ENCODE measurements at regions not wholly inside any gene's neighbourhood (a gene's known extent, or its start where the extent isn't known, plus 50 kb on each side); places are given as distances from the start of the nearest gene placed in this dataset.
"Not testable (repeated sequence)": the region's sequence is repeated elsewhere in the genome, so short reads cannot be mapped to it uniquely, and the experiment has no call there.

DNA sequence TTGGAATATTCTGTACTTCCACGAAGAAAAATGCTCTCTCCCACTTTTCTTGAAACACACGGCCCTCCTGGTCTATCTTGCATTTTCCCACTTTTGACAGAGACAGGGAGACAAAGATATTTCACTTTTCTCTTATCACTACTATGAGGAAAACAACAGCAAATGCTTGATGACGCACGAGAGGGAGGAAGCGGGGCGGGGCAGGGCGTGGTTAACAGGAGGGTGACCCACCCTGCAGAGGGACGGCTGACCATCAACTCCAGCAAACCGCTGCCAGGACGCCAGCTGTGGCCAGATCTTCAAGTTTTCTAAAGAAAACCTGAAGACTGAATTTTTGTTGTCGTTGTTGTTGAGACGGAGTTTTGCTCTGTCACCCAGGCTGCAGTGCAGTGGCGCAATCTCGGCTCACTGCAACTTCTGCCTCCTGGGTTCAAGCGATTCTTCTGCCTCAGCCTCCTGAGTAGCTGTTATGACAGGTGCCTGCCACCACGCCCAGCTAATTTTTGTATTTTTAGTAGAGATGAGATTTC lies 63.8 kb downstream of the NSUN5 start:
- not testable (repeated sequence) for H3K27ac ChIP-seq (ENCODE audit: low read depth, low read length); H3K4me1 ChIP-seq (ENCODE audit: control insufficient read depth, low read length); H3K9me3 ChIP-seq (ENCODE audit: control insufficient read depth, insufficient read depth, low read length); H4K20me1 ChIP-seq (ENCODE audit: control insufficient read depth, insufficient read depth, low read depth, low read length); H3K79me2 ChIP-seq (ENCODE audit: control insufficient read depth, low read length); H3K9me2 ChIP-seq (replicated peaks; ENCODE audit: control insufficient read depth, low read length); H3K36me3 ChIP-seq (ENCODE audit: control insufficient read depth, low read length); H3K4me2 ChIP-seq (ENCODE audit: low read length); H3K4me3 ChIP-seq (ENCODE audit: low read length); H3K27me3 ChIP-seq (ENCODE audit: control insufficient read depth, low read length); H3F3A ChIP-seq (ENCODE audit: control insufficient read depth, insufficient read depth)

DNA sequence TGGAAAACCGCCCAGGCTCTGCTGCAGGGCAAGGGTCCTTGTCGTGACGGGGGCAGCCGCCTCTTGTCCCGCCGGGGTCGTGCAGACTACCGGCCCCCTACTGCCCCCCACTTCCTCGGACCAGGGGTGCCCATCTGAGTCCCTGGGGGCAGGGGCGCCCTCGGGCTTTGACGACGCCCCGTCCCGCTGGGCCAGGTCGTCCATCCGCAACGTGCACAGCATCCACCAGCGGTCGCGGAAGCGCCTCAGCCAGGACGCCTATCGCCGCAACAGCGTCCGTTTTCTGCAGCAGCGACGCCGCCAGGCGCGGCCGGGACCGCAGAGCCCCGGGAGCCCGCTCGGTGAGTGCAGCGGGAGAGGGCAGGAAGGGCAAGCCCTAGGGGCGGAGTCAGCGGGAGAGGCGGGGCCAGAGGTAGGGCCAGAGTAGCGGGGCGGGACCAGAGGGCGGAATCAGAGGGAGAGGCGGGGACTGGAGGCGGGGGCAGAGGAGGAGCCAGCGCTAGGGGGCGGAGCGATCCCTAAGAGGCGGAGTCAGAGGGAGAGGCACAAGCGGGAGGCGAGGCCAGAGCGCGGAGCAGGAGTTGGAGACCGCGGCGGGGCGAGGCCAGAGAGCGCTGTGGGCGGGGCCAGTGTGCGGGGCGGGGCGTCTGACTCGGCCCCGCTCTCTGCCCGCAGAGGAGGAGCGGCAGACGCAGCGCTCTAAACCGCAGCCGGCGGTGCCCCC lies 73.5 kb downstream of the NSUN5 start:
- H3K27ac ChIP-seq (ENCODE audit: low read depth, low read length); H3K36me3 ChIP-seq (ENCODE audit: control insufficient read depth, low read length); H3K9me3 ChIP-seq (ENCODE audit: control insufficient read depth, insufficient read depth, low read length); H3K79me2 ChIP-seq (ENCODE audit: control insufficient read depth, low read length); H3F3A ChIP-seq (ENCODE audit: control insufficient read depth, insufficient read depth); H4K20me1 ChIP-seq (ENCODE audit: control insufficient read depth, insufficient read depth, low read depth, low read length); H3K9me2 ChIP-seq (replicated peaks; ENCODE audit: control insufficient read depth, low read length); H3K27me3 ChIP-seq (ENCODE audit: control insufficient read depth, low read length): not testable (repeated sequence)
- peaks cover 11% of the 10 kb centered on the region for H3K4me1 ChIP-seq (ENCODE audit: control insufficient read depth, low read length)
- peak overlapping the region; percentile 43; the same call in 1 of the 2 replicates for H3K4me2 ChIP-seq (ENCODE audit: low read length)
- peak overlapping the region; percentile 35; the same call in 1 of the 2 replicates for H3K4me3 ChIP-seq (ENCODE audit: low read length)

DNA sequence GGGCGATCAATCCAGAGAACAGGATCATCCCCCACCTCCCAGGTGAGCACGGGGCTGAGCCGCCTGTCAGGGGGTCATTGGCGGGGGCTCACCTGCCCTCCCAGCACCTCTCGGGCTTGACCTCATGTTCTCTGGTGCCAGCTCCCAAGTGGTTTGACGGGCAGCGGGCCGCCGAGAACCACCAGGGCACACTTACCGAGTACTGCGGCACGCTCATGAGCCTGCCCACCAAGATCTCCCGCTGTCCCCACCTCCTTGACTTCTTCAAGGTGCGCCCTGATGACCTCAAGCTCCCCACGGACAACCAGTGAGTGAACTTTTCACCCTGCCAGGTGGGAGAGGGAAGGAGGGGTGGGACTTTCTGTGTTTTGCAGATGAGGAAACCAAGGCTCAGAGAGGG lies 82.9 kb downstream of the NSUN5 start:
- H3K4me2 ChIP-seq (ENCODE audit: low read length); H3K27ac ChIP-seq (ENCODE audit: low read depth, low read length); H3K9me2 ChIP-seq (replicated peaks; ENCODE audit: control insufficient read depth, low read length); H4K20me1 ChIP-seq (ENCODE audit: control insufficient read depth, insufficient read depth, low read depth, low read length); H3K36me3 ChIP-seq (ENCODE audit: control insufficient read depth, low read length); H3K9me3 ChIP-seq (ENCODE audit: control insufficient read depth, insufficient read depth, low read length); H3K79me2 ChIP-seq (ENCODE audit: control insufficient read depth, low read length); H3K27me3 ChIP-seq (ENCODE audit: control insufficient read depth, low read length); H3K4me1 ChIP-seq (ENCODE audit: control insufficient read depth, low read length); H3F3A ChIP-seq (ENCODE audit: control insufficient read depth, insufficient read depth); H3K4me3 ChIP-seq (ENCODE audit: low read length): not testable (repeated sequence)

DNA sequence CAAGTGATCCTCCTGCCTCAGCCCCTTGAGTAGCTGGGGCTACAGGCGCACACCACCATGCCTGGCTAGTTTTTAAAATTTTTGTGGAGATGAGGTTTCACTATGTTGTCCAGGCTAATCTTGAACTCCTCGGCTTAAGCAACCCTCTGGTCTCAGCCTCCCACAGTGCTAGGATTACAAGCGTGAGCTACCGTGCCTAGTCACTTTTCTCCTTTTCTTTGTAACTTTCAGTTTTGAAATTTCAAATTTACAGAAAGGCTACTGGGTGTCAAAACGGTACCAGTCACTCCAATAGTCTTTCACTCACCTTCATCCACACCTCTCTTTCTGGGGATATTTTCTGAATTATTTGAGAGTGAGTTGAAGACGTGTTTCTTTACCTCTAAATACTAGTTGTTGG lies 86.9 kb downstream of the NSUN5 start:
- not testable (repeated sequence) for H4K20me1 ChIP-seq (ENCODE audit: control insufficient read depth, insufficient read depth, low read depth, low read length); H3F3A ChIP-seq (ENCODE audit: control insufficient read depth, insufficient read depth); H3K9me3 ChIP-seq (ENCODE audit: control insufficient read depth, insufficient read depth, low read length); H3K4me1 ChIP-seq (ENCODE audit: control insufficient read depth, low read length); H3K27me3 ChIP-seq (ENCODE audit: control insufficient read depth, low read length); H3K79me2 ChIP-seq (ENCODE audit: control insufficient read depth, low read length); H3K9me2 ChIP-seq (replicated peaks; ENCODE audit: control insufficient read depth, low read length); H3K4me2 ChIP-seq (ENCODE audit: low read length); H3K4me3 ChIP-seq (ENCODE audit: low read length); H3K27ac ChIP-seq (ENCODE audit: low read depth, low read length); H3K36me3 ChIP-seq (ENCODE audit: control insufficient read depth, low read length)

DNA sequence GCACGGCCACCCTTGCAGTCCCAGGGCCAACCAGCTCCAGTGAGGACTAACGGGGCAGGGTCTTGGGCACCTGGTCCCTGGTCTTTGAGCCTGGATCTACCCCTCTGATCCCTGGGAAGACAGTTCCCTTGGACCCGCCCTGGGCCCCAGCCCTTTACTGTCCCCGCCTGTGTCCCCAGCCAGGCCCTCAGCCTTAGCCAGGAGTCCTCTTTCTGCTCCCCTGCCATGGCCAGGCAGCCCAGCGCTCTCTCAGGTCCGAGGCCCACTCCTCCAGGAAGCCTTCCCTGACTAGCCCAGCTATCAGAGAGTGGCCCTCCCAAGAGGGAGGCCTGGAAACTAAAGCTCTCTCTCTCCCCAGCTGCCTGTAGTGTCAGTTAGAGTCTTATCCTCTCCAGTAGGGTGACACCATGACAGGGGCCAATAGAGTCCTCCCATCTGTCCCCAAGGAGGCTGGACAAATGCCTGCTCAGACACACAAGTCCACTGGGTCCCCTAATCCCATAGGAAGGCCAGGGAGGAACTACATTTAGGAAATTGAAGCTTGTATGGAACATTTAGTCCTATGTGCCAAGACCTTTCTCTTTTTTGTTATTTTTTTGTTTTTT lies 87.8 kb downstream of the NSUN5 start:
- not testable (repeated sequence) for H3K9me2 ChIP-seq (replicated peaks; ENCODE audit: control insufficient read depth, low read length); H3K79me2 ChIP-seq (ENCODE audit: control insufficient read depth, low read length); H3K27me3 ChIP-seq (ENCODE audit: control insufficient read depth, low read length)

DNA sequence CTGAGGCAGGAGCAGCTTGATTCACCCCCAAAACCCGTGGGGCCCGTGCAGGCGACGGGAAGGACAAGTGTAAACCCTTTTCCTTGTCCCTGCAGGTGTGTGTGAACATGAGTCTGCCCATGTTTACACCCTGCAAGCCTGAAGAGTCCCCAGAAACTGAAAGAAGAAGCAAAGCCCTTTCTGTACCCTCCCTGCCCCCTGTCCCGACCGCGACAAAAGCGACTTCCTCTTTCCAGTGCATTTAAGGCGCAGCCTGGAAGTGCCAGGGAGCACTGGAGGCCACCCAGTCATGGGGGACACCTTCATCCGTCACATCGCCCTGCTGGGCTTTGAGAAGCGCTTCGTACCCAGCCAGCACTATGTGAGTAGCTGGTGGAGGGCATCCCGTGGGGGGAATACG lies 88.3 kb downstream of the NSUN5 start:
- not testable (repeated sequence) for H3K27me3 ChIP-seq (ENCODE audit: control insufficient read depth, low read length); H3K27ac ChIP-seq (ENCODE audit: low read depth, low read length); H3K9me2 ChIP-seq (replicated peaks; ENCODE audit: control insufficient read depth, low read length); H3K79me2 ChIP-seq (ENCODE audit: control insufficient read depth, low read length); H3F3A ChIP-seq (ENCODE audit: control insufficient read depth, insufficient read depth); H3K36me3 ChIP-seq (ENCODE audit: control insufficient read depth, low read length); H4K20me1 ChIP-seq (ENCODE audit: control insufficient read depth, insufficient read depth, low read depth, low read length); H3K4me2 ChIP-seq (ENCODE audit: low read length); H3K9me3 ChIP-seq (ENCODE audit: control insufficient read depth, insufficient read depth, low read length); H3K4me1 ChIP-seq (ENCODE audit: control insufficient read depth, low read length); H3K4me3 ChIP-seq (ENCODE audit: low read length)

More for the DNA sequence above, 87.8 kb downstream of the NSUN5 start:
- not testable (repeated sequence) for H3K36me3 ChIP-seq (ENCODE audit: control insufficient read depth, low read length); H3K9me3 ChIP-seq (ENCODE audit: control insufficient read depth, insufficient read depth, low read length); H3F3A ChIP-seq (ENCODE audit: control insufficient read depth, insufficient read depth); H3K27ac ChIP-seq (ENCODE audit: low read depth, low read length); H3K4me3 ChIP-seq (ENCODE audit: low read length); H4K20me1 ChIP-seq (ENCODE audit: control insufficient read depth, insufficient read depth, low read depth, low read length); H3K4me2 ChIP-seq (ENCODE audit: low read length); H3K4me1 ChIP-seq (ENCODE audit: control insufficient read depth, low read length)

DNA sequence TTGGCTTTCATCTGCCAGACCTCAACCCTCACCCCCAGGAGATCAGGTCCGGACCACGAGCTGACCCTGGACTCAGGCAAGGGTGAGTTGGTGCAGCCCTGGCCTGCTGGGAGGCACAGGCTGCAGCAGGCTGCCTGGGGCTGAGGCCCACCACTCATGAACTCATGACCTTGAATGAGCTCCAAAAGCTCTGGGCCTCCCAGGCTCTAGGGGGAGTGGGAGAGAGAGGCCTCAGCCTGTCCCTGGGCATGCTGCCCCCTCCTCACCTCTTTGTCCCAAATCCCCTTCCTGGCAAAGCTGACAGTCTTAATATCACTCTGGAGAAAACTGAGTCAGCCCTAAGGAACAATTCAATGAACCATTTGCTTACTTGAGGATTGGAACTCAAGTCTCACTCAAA lies 89.8 kb downstream of the NSUN5 start:
- not testable (repeated sequence) for H3K4me2 ChIP-seq (ENCODE audit: low read length); H3K9me2 ChIP-seq (replicated peaks; ENCODE audit: control insufficient read depth, low read length)

DNA sequence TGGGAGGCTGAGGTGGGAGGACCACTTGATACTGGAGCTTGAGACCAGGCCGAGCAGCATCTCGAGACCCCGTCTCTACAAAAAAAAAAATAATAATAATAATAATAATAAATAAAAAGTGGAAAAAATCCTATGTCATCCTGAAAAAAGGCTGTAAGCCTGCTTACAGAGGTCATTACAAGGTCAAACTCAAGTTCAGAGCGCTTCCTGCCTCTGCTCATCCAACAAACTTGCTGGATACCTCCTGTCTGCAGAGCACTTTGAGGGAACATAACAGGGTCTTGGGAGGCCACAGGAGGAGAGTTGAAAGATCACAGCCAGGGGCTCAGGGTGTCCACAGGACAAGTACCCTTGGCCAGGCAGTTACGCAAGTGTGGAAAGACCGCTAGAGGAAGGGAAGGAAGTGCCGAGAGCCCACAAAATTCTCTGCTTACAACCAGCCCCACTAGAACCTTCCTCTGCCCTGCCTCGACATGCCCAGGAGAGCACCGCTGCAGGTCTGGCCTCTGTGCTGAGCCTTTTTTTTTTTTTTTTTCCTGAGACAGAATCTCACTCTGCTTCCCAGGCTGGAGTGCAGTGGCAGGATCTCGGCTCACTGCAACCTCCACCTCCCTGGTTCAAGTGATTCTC lies 92.5 kb downstream of the NSUN5 start:
- not testable (repeated sequence) for H4K20me1 ChIP-seq (ENCODE audit: control insufficient read depth, insufficient read depth, low read depth, low read length); H3K4me2 ChIP-seq (ENCODE audit: low read length); H3K4me3 ChIP-seq (ENCODE audit: low read length); H3K36me3 ChIP-seq (ENCODE audit: control insufficient read depth, low read length); H3K79me2 ChIP-seq (ENCODE audit: control insufficient read depth, low read length); H3K9me2 ChIP-seq (replicated peaks; ENCODE audit: control insufficient read depth, low read length); H3K27me3 ChIP-seq (ENCODE audit: control insufficient read depth, low read length); H3K27ac ChIP-seq (ENCODE audit: low read depth, low read length); H3F3A ChIP-seq (ENCODE audit: control insufficient read depth, insufficient read depth); H3K9me3 ChIP-seq (ENCODE audit: control insufficient read depth, insufficient read depth, low read length)
- H3K4me1 ChIP-seq (ENCODE audit: control insufficient read depth, low read length), result peaks cover 18% of the 10 kb centered on the region

More for the DNA sequence above, 89.8 kb downstream of the NSUN5 start:
- not testable (repeated sequence) for H3K4me1 ChIP-seq (ENCODE audit: control insufficient read depth, low read length); H3K79me2 ChIP-seq (ENCODE audit: control insufficient read depth, low read length); H4K20me1 ChIP-seq (ENCODE audit: control insufficient read depth, insufficient read depth, low read depth, low read length); H3K27me3 ChIP-seq (ENCODE audit: control insufficient read depth, low read length); H3K9me3 ChIP-seq (ENCODE audit: control insufficient read depth, insufficient read depth, low read length); H3K4me3 ChIP-seq (ENCODE audit: low read length); H3K27ac ChIP-seq (ENCODE audit: low read depth, low read length); H3F3A ChIP-seq (ENCODE audit: control insufficient read depth, insufficient read depth); H3K36me3 ChIP-seq (ENCODE audit: control insufficient read depth, low read length)
